MM.1S (cell line): ENCODE measurements at regions not wholly inside any gene's neighbourhood (a gene's known extent, or its start where the extent isn't known, plus 50 kb on each side); places are given as distances from the start of the nearest gene placed in this dataset.

Source experiments
- DNase-seq: peaks from one replicate; pipeline ENCODE4 v3.0.0-alpha.2; 2015
- H2AFZ ChIP-seq: fragments of 300-600 bp; sonication (generic); 2 replicates; pipeline ENCODE4 v1.6.0; 2016; ENCODE audit warnings: antibody characterized with exemption, low read length
- H3F3A ChIP-seq: fragments of 300-600 bp; sonication (generic); 2 replicates; pipeline ENCODE4 v1.6.1; 2016; ENCODE audit warnings: mild to moderate bottlenecking, antibody characterized with exemption, low read length, moderate library complexity, mixed read lengths; ENCODE audit not compliant: insufficient read depth
- H3K27ac ChIP-seq: fragments of 300-600 bp; sonication (generic); 2 replicates; pipeline ENCODE4 v1.5.1; 2016; ENCODE audit warnings: mild to moderate bottlenecking, low read length
- H3K27me3 ChIP-seq: fragments of 300-600 bp; sonication (generic); replicated peaks from 2 replicates; pipeline ENCODE4 v1.6.0; 2016; ENCODE audit warnings: low read length; ENCODE audit not compliant: insufficient read depth
- H3K36me3 ChIP-seq: fragments of 300-600 bp; sonication (generic); replicated peaks from 2 replicates; pipeline ENCODE4 v1.6.1; 2016; ENCODE audit warnings: mild to moderate bottlenecking, low read length, mixed read lengths; ENCODE audit not compliant: insufficient read depth
- H3K4me1 ChIP-seq: fragments of 300-600 bp; sonication (generic); 2 replicates; pipeline ENCODE4 v1.6.1; 2016; ENCODE audit warnings: low read length, mixed read lengths
- H3K4me2 ChIP-seq: fragments of 300-600 bp; sonication (generic); 2 replicates; pipeline ENCODE4 v1.6.0; 2016; ENCODE audit warnings: low read depth, low read length
- H3K4me3 ChIP-seq: fragments of 300-600 bp; sonication (generic); 2 replicates; pipeline ENCODE4 v1.5.1; 2016; ENCODE audit warnings: low read length, mixed read lengths
- H3K79me2 ChIP-seq: fragments of 300-600 bp; sonication (generic); 2 replicates; pipeline ENCODE4 v1.6.1; 2016; ENCODE audit warnings: mixed run types, low read length, mixed read lengths
- H3K9ac ChIP-seq: fragments of 300-600 bp; sonication (generic); 2 replicates; pipeline ENCODE4 v1.6.1; 2016; ENCODE audit warnings: low read length, mixed read lengths
- H3K9me2 ChIP-seq: fragments of 300-600 bp; sonication (generic); replicated peaks from 2 replicates; pipeline ENCODE4 v1.6.1; 2016; ENCODE audit warnings: mild to moderate bottlenecking, low read length, mixed read lengths; ENCODE audit not compliant: insufficient read depth
- H3K9me3 ChIP-seq: fragments of 300-600 bp; sonication (generic); replicated peaks from 2 replicates; pipeline ENCODE4 v1.6.1; 2016; ENCODE audit warnings: mild to moderate bottlenecking, low read length, mixed read lengths; ENCODE audit not compliant: insufficient read depth
- H4K20me1 ChIP-seq: fragments of 300-600 bp; sonication (generic); 2 replicates; pipeline ENCODE4 v1.6.1; 2016; ENCODE audit warnings: mild to moderate bottlenecking, low read length, moderate library complexity, mixed read lengths; ENCODE audit not compliant: insufficient read depth
- CTCF ChIP-seq: fragments of 300-600 bp; sonication (generic); IDR thresholded peaks from 2 replicates; pipeline ENCODE4 v1.5.1; 2016; ENCODE audit warnings: antibody characterized with exemption, low read length, mixed read lengths
- EZH2 ChIP-seq: fragments of 300-600 bp; sonication (generic); optimal IDR thresholded peaks from 2 replicates; pipeline ENCODE3; 2017; ENCODE audit warnings: low read depth, mild to moderate bottlenecking, antibody characterized with exemption, low read length, mixed read lengths
- EZH2phosphoT487 ChIP-seq: fragments of 300-600 bp; sonication (generic); IDR thresholded peaks from 2 replicates; pipeline ENCODE4 v1.6.1; 2018; ENCODE audit warnings: antibody characterized with exemption, low read length

GRCh38 chr14:53528185-53528671, 375.1 kb upstream of the DDHD1 start:
- Histone ChIP-seq H3K4me2 (no peak overlapping the region), H3K27me3 (no peaks in the 10 kb centered on the region), H3K9me3 (no peaks in the 10 kb centered on the region), H3K4me3 (no peak overlapping the region), H2AFZ (no peak overlapping the region), H3K9me2 (no peaks in the 10 kb centered on the region), H3K36me3 (no peaks in the 10 kb centered on the region), H3K4me1 (no peaks in the 10 kb centered on the region), H3K9ac (no peak overlapping the region), H3K27ac (no peak overlapping the region), H4K20me1 (no peaks in the 10 kb centered on the region), H3F3A (peaks cover 3% of the 10 kb centered on the region; the same call in 1 of the 2 replicates), H3K79me2 (no peaks in the 10 kb centered on the region)
- DNase-seq, result no peak
- TF ChIP-seq EZH2, result no peak
- no peak for TF ChIP-seq CTCF
- no peak for TF ChIP-seq EZH2phosphoT487

- H3K4me1 ChIP-seq, result no peaks in the 10 kb centered on the region
- H3K79me2 ChIP-seq, result no peaks in the 10 kb centered on the region
- H2AFZ ChIP-seq, result no peak overlapping the region
- no peak overlapping the region for H3K9ac ChIP-seq
- no peaks in the 10 kb centered on the region for H3K9me2 ChIP-seq
- no peak for DNase-seq
- no peaks in the 10 kb centered on the region for H3K27me3 ChIP-seq
- H3K36me3 ChIP-seq, result no peaks in the 10 kb centered on the region
- H3K27ac ChIP-seq, result no peak overlapping the region
- no peaks in the 10 kb centered on the region for H3K9me3 ChIP-seq
- H3F3A ChIP-seq, result no peaks in the 10 kb centered on the region
- H3K4me3 ChIP-seq, result no peak overlapping the region
- no peaks in the 10 kb centered on the region for H4K20me1 ChIP-seq
- TF ChIP-seq EZH2, result no peak
- TF ChIP-seq CTCF, result no peak
- no peak overlapping the region for H3K4me2 ChIP-seq
Observed at GRCh38 chr14:53526200-53526599, 373.1 kb upstream of the DDHD1 start.

DNA sequence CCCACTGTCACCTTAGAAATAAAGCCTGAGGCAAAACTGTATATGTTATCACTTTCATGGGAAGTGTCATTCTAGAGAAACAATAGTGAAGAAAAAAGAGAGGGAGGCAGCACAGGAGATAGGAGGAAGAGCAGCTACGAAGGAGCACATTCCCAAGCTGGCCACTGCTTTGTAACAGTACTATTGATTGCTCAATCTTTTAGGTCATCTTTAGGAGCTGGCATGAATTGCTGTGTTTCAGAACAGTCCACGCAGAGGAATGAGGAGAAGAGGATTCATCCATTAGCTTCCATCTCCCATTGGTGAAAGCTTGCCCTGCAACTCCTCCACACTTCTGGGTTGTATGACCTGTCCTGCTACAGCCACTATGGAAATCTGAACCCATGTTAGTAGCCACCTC, 372.5 kb upstream of the DDHD1 start:
- Histone ChIP-seq H3K9ac (no peak overlapping the region), H3K9me3 (no peaks in the 10 kb centered on the region), H2AFZ (no peak overlapping the region), H3F3A (no peaks in the 10 kb centered on the region), H3K4me2 (no peak overlapping the region), H4K20me1 (no peaks in the 10 kb centered on the region), H3K9me2 (no peaks in the 10 kb centered on the region), H3K79me2 (no peaks in the 10 kb centered on the region), H3K27ac (no peak overlapping the region), H3K4me3 (no peak overlapping the region), H3K36me3 (no peaks in the 10 kb centered on the region), H3K27me3 (no peaks in the 10 kb centered on the region), H3K4me1 (no peaks in the 10 kb centered on the region)
- DNase-seq, result no peak
- TF ChIP-seq EZH2 (no peak), CTCF (no peak), EZH2phosphoT487 (no peak)
